ENCODE measurements at regions not wholly inside any gene's neighbourhood (a gene's known extent, or its start where the extent isn't known, plus 50 kb on each side); places are given as distances from the start of the nearest gene placed in this dataset.

GRCh38 chr2:74747411-74748080 is 86.4 kb upstream of the HK2 start:
- Histone ChIP-seq H3K36me3 (no peaks in the 10 kb centered on the region), H3K27ac (no peak overlapping the region), H3K4me1 (no peaks in the 10 kb centered on the region), H3K9me3 (no peaks in the 10 kb centered on the region), H3K27me3 (no peaks in the 10 kb centered on the region), H3K9ac (ENCODE audit: low read depth in 2 of 2, low read length in 2 of 2) (no peak overlapping the region), H3K4me3 (no peak overlapping the region)
- TF ChIP-seq, protein P1, sequence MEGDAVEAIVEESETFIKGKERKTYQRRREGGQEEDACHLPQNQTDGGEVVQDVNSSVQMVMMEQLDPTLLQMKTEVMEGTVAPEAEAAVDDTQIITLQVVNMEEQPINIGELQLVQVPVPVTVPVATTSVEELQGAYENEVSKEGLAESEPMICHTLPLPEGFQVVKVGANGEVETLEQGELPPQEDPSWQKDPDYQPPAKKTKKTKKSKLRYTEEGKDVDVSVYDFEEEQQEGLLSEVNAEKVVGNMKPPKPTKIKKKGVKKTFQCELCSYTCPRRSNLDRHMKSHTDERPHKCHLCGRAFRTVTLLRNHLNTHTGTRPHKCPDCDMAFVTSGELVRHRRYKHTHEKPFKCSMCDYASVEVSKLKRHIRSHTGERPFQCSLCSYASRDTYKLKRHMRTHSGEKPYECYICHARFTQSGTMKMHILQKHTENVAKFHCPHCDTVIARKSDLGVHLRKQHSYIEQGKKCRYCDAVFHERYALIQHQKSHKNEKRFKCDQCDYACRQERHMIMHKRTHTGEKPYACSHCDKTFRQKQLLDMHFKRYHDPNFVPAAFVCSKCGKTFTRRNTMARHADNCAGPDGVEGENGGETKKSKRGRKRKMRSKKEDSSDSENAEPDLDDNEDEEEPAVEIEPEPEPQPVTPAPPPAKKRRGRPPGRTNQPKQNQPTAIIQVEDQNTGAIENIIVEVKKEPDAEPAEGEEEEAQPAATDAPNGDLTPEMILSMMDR (IDR thresholded peaks at IDR 0.05) = no peak
- intact Hi-C loops (cut with DNase I) = no loop called here
- no peak for DNase-seq

- Histone ChIP-seq H3K27ac (no peak overlapping the region), H3K36me3 (no peaks in the 10 kb centered on the region), H3K27me3 (no peaks in the 10 kb centered on the region), H3K9me3 (no peaks in the 10 kb centered on the region), H3K4me1 (no peaks in the 10 kb centered on the region), H3K9ac (ENCODE audit: low read depth in 2 of 2, low read length in 2 of 2) (no peak overlapping the region), H3K4me3 (no peak overlapping the region)
- no peak for DNase-seq
- TF ChIP-seq, protein P1 (IDR thresholded peaks at IDR 0.05) = no peak
- intact Hi-C loops (cut with DNase I) = no loop called here
These were observed 85.3 kb upstream of the HK2 start for GRCh38 chr2:74748665-74749064.

DNA sequence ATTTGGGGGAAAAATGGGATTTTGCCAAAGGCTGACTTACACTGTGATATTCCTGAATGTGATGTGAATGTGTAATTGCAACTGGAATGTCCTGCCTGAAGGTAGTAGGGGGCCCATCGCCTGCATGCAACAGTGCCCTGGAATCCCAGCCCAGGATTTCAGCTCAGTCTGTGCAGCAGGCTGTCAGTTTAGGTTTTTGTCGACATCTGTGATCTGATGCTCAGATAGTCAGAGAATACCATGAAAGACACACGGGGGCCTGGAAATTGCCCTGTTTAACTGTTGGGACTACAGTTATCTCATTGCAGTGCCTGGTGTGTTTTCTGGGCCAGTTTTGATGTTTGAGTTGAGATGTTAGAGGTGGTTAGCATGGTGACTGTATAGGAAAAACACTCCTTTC is 84.5 kb upstream of the HK2 start:
- DNase-seq = no peak
- H3K9me3 ChIP-seq = no peaks in the 10 kb centered on the region
- no peak overlapping the region for H3K27ac ChIP-seq
- H3K4me1 ChIP-seq = no peaks in the 10 kb centered on the region
- no peak overlapping the region for H3K4me3 ChIP-seq
- intact Hi-C loops (cut with DNase I) = no loop called here
- TF ChIP-seq, protein P1 (IDR thresholded peaks at IDR 0.05) = no peak
- no peaks in the 10 kb centered on the region for H3K36me3 ChIP-seq
- H3K27me3 ChIP-seq = no peaks in the 10 kb centered on the region
- H3K9ac ChIP-seq (ENCODE audit: low read depth in 2 of 2, low read length in 2 of 2) = no peak overlapping the region

DNA sequence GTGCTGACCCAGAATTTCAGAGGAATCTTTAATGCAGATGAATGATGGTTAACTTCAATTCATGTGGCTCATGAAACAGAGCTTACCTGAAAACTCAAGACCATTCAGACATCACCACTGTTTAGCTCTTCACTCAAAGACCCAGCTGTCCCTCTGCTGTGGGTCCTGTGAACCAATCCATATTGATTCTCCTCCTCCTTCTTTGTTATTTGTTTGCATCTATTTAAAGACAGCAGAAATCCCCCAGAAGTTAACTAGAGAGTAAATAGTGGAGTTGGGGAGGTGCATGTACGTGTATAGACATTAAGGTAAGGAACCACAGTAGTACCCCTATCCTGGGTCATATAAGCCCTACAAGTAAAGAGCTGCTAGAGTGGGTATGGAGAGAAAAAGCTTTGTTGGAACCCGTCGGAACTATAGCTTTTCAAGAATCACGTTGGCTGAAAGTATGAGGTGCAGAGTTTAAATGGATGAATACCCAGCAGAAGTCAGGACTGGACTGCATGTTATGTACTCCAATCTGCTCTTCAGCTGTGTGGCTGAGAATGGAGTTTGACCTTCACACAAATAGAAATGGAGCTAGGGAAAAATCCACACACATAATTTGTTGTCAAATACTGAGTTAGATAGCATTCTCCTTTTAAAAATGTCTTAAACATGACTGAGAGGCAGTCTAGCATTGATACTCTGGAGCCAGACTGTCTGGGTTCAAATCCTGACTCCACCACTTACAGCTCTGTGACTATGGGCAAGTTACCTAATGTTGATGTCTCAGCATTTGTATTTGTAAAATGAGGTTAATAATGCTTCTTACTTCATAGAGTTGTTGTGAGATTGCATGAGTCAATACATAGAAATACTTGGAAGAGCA is 81.7 kb upstream of the HK2 start:
- H3K27ac ChIP-seq = no peak overlapping the region
- no peaks in the 10 kb centered on the region for H3K27me3 ChIP-seq
- H3K9me3 ChIP-seq = no peaks in the 10 kb centered on the region
- intact Hi-C loops (cut with DNase I) = no loop called here
- no peaks in the 10 kb centered on the region for H3K4me1 ChIP-seq
- H3K9ac ChIP-seq (ENCODE audit: low read depth in 2 of 2, low read length in 2 of 2) = no peak overlapping the region
- DNase-seq = no peak
- TF ChIP-seq, protein P1 (IDR thresholded peaks at IDR 0.05) = no peak
- no peaks in the 10 kb centered on the region for H3K36me3 ChIP-seq
- H3K4me3 ChIP-seq = no peak overlapping the region

- H3K4me3 ChIP-seq = no peak overlapping the region
- intact Hi-C loops (cut with DNase I) = no loop called here
- H3K27ac ChIP-seq = no peak overlapping the region
- H3K27me3 ChIP-seq = no peaks in the 10 kb centered on the region
- H3K9me3 ChIP-seq = no peaks in the 10 kb centered on the region
- TF ChIP-seq, protein P1 (IDR thresholded peaks at IDR 0.05) = no peak
- no peaks in the 10 kb centered on the region for H3K4me1 ChIP-seq
- no peaks in the 10 kb centered on the region for H3K36me3 ChIP-seq
- DNase-seq = no peak
- no peak overlapping the region for H3K9ac ChIP-seq (ENCODE audit: low read depth in 2 of 2, low read length in 2 of 2)
These were observed 78.5 kb upstream of the HK2 start for GRCh38 chr2:74755386-74755785.

Measured in colonic mucosa (tissue), 4 donors.